SK-N-SH (cell line): ENCODE measurements at regions not wholly inside any gene's neighbourhood (a gene's known extent, or its start where the extent isn't known, plus 50 kb on each side); places are given as distances from the start of the nearest gene placed in this dataset.
"Not testable (repeated sequence)": the region's sequence is repeated elsewhere in the genome, so short reads cannot be mapped to it uniquely, and the experiment has no call there.

Source experiments
- EZH2phosphoT487 ChIP-seq: fragments of 200-600 bp; sonication (generic); IDR thresholded peaks from 2 replicates; pipeline ENCODE4 v1.6.1; 2017; ENCODE audit warnings: low read depth, mixed run types, mild to moderate bottlenecking, antibody characterized with exemption, moderate library complexity, borderline replicate concordance
- GABPA ChIP-seq: IDR thresholded peaks from 2 replicates; pipeline ENCODE4 v1.4.0; 2012; ENCODE audit warnings: low read depth, mild to moderate bottlenecking
- SIN3A ChIP-seq: IDR thresholded peaks from 2 replicates; pipeline ENCODE4 v1.6.1; 2012; ENCODE audit warnings: low read depth, mild to moderate bottlenecking, low read length, moderate library complexity, borderline replicate concordance
- TF ChIP-seq, protein P1 (sequence below): fragments of 200-600 bp; sonication (generic); IDR thresholded peaks from 2 replicates; pipeline ENCODE4 v1.6.1; 2017; ENCODE audit warnings: antibody characterized with exemption, mild to moderate bottlenecking, moderate library complexity

DNA sequence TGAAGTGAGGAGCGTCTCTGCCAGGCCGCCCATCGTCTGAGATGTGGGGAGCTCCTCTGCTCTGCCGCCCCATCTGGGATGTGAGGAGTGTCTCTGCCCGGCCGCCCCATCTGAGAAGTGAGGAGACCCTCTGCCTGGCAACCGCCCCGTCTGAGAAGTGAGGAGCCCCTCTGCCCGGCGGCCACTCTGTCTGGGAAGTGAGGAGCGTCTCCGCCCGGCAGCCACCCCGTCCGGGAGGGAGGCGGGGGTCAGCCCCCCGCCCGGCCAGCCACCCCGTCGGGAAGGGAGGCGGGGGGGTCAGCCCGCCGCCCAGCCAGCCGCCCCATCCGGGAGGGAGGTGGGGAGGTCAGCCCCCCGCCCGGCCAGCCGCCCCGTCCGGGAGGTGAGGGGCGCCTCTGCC is 77.6 kb upstream of the ADORA2B start:
- not testable (repeated sequence) for TF ChIP-seq SIN3A, EZH2phosphoT487, GABPA
- TF ChIP-seq, protein P1, sequence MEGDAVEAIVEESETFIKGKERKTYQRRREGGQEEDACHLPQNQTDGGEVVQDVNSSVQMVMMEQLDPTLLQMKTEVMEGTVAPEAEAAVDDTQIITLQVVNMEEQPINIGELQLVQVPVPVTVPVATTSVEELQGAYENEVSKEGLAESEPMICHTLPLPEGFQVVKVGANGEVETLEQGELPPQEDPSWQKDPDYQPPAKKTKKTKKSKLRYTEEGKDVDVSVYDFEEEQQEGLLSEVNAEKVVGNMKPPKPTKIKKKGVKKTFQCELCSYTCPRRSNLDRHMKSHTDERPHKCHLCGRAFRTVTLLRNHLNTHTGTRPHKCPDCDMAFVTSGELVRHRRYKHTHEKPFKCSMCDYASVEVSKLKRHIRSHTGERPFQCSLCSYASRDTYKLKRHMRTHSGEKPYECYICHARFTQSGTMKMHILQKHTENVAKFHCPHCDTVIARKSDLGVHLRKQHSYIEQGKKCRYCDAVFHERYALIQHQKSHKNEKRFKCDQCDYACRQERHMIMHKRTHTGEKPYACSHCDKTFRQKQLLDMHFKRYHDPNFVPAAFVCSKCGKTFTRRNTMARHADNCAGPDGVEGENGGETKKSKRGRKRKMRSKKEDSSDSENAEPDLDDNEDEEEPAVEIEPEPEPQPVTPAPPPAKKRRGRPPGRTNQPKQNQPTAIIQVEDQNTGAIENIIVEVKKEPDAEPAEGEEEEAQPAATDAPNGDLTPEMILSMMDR: not testable (repeated sequence)
